ENCODE measurements at regions not wholly inside any gene's neighbourhood (a gene's known extent, or its start where the extent isn't known, plus 50 kb on each side); places are given as distances from the start of the nearest gene placed in this dataset.
"Not testable (repeated sequence)": the region's sequence is repeated elsewhere in the genome, so short reads cannot be mapped to it uniquely, and the experiment has no call there.

DNA sequence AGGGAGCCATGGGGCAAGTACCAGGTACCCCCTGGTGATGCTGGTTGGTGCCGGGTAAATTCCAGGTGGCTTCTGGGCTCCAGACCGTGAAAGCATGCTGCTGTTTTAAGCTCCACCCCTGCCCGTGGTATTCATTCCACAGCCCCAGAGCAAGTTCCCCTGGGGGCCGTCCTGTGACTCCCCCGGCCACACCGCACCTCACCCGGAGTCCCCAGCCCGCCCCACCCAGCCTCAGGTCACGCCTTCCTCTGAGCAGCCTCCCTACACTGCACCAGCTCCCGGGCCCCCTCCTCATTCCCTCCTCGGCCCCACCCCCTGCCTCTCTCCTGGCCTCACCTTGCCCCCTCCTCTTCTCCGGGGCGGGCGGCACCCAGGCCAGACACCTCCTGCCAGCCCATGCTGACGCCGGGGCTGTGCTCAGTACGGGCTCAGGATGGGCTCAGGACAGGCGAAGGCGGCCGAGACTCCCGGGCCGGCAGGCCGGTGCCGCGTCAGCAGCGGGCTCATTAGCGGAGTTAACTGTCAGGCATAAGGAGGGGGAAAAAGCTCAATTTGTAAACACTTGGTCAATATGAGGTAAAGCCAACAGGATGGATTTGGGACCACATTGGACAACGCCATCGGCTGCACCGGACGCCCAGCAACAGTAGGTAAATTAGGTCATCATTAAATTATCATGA lies 127.4 kb downstream of the FAM53A start:
- no peaks in the 10 kb centered on the region for H3K27me3 ChIP-seq (ENCODE audit: control insufficient read depth, insufficient read depth)
- intact Hi-C loops (cut with DNase I) = no loop called here

DNA sequence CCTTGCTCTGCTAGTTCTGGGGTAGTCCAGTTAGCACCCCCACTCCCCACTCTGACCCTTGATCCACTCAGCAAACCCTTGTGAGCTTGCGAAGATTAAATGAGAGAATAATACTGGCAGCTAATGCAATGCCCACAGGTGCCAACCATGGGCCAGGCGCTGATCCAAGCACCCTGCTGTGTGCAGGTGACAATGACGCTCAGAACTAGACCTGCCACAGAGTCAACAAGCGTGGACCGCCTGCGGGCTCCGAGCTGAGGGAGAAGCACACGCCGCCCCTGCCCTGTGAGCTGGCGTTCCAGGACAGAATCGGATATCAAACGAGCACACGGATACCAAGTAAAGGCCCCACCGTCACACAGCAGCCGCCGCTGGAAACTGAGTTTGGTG lies 129.2 kb downstream of the FAM53A start:
- no peak for ATAC-seq
- H3K27me3 ChIP-seq (ENCODE audit: control insufficient read depth, insufficient read depth) = no peaks in the 10 kb centered on the region
- H3K4me3 ChIP-seq (ENCODE audit: low read length) = no peak overlapping the region
- H3K4me1 ChIP-seq (ENCODE audit: control insufficient read depth, insufficient read depth, low read length) = no peaks in the 10 kb centered on the region
- DNase-seq = no peak
- intact Hi-C loops (cut with DNase I) = no loop called here
- H3K27ac ChIP-seq (ENCODE audit: low read length) = no peak overlapping the region
- 84% methylated on average over 16 of the region's 16 CpGs for WGBS
- no peaks in the 10 kb centered on the region for H3K9me3 ChIP-seq (ENCODE audit: control insufficient read depth, low read length)

More for the DNA sequence above, 127.4 kb downstream of the FAM53A start:
- WGBS = 26% methylated on average over 31 of the region's 31 CpGs
- Histone ChIP-seq H3K27ac (ENCODE audit: low read length) (no peak overlapping the region), H3K4me3 (ENCODE audit: low read length) (no peak overlapping the region), H3K4me1 (ENCODE audit: control insufficient read depth, insufficient read depth, low read length) (no peaks in the 10 kb centered on the region), H3K9me3 (ENCODE audit: control insufficient read depth, low read length) (no peaks in the 10 kb centered on the region)
- no peak for DNase-seq
- no peak for ATAC-seq

DNA sequence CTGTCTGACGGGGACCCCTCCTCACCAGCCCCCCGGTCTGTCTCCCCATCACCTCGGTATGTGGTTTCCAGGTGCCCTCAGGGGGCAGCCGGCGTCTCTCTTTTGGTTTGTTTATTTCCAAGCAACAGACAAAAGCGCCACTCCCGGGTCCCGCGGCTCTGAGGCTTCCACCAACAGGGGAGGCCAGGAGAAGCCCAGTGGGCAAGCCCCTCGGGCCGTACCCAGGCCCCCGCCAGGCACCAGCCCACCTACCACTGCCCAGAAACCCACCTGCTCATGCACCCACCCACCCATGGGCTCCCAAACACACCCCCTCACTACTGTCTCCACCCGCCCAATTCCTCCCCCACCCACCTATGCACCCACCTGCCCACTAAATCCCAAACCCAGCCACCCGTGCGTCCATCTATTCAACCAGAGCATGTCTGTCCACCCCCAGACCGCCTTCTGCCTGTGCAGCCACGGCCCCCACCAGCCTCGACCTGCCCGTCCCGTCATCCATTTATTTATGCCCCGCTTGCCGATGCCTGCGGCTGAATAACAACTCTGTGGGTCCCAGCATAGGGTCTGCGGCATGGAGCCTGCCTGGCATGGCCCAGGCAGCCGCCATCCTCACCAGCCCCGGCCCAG lies 129.8 kb downstream of the FAM53A start:
- H3K27me3 ChIP-seq (ENCODE audit: control insufficient read depth, insufficient read depth) = no peaks in the 10 kb centered on the region

DNA sequence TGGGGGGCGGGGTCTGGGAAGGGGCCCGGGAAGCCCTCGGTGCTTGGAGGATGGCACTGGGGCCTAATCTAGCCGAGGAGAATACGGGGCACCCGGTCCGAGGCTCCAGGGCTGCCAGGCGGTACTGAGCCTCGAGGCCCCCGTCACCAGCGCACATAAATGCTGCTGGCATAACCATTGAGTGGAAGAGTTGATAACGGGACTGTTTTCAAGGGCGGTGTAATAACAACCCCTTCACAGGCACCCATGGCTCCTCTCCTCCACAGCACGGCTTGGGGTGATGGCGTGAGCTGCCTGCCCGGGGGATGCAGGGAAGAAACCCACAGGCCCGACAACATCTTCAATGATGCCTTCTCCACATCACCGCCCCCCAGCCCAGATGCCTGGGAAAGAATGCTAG lies 130.7 kb downstream of the FAM53A start:
- H3K9me3 ChIP-seq (ENCODE audit: control insufficient read depth, low read length) = no peaks in the 10 kb centered on the region
- H3K4me1 ChIP-seq (ENCODE audit: control insufficient read depth, insufficient read depth, low read length) = no peaks in the 10 kb centered on the region
- WGBS = 80% methylated on average over 18 of the region's 18 CpGs
- DNase-seq (no peak), ATAC-seq (no peak)
- intact Hi-C loops (cut with DNase I) = no loop called here
- H3K27ac ChIP-seq (ENCODE audit: low read length) = no peak overlapping the region
- H3K27me3 ChIP-seq (ENCODE audit: control insufficient read depth, insufficient read depth) = no peaks in the 10 kb centered on the region
- H3K4me3 ChIP-seq (ENCODE audit: low read length) = no peak overlapping the region

More for the DNA sequence above, 129.8 kb downstream of the FAM53A start:
- ATAC-seq = no peak
- no peak overlapping the region for H3K4me3 ChIP-seq (ENCODE audit: low read length)
- 82% methylated on average over 26 of the region's 26 CpGs for WGBS
- no peak overlapping the region for H3K27ac ChIP-seq (ENCODE audit: low read length)
- no peaks in the 10 kb centered on the region for H3K9me3 ChIP-seq (ENCODE audit: control insufficient read depth, low read length)
- intact Hi-C loops (cut with DNase I) = no loop called here
- no peak for DNase-seq
- H3K4me1 ChIP-seq (ENCODE audit: control insufficient read depth, insufficient read depth, low read length) = no peaks in the 10 kb centered on the region

DNA sequence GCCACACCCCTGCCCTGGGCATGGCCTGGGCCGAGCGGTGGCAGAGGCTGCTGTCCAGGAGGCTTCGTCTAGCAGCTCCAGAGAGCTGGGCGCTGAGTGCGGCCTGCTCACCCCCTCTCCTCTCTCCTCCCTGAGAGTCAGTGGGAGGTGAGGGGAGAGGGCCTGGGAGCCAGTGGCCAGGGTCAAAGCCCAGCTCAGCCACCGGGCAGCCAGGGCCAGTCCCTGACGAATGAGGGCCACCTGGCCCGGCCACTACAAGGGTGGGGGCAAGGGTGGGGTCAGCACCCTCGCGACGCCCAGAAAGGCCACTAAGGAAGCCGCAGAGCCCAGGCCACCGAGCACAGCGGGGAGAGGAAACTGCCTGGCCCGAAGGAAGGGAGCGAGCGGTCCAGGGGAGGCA lies 131.7 kb downstream of the FAM53A start:
- Histone ChIP-seq H3K27ac (ENCODE audit: low read length) (no peak overlapping the region), H3K4me1 (ENCODE audit: control insufficient read depth, insufficient read depth, low read length) (no peaks in the 10 kb centered on the region), H3K27me3 (ENCODE audit: control insufficient read depth, insufficient read depth) (no peaks in the 10 kb centered on the region), H3K4me3 (ENCODE audit: low read length) (no peak overlapping the region), H3K9me3 (ENCODE audit: control insufficient read depth, low read length) (no peaks in the 10 kb centered on the region)
- intact Hi-C loops (cut with DNase I) = no loop called here
- DNase-seq = peak in 1 of 3 donors; percentile 39
- no peak for ATAC-seq
- 73% methylated on average over 17 of the region's 17 CpGs for WGBS

DNA sequence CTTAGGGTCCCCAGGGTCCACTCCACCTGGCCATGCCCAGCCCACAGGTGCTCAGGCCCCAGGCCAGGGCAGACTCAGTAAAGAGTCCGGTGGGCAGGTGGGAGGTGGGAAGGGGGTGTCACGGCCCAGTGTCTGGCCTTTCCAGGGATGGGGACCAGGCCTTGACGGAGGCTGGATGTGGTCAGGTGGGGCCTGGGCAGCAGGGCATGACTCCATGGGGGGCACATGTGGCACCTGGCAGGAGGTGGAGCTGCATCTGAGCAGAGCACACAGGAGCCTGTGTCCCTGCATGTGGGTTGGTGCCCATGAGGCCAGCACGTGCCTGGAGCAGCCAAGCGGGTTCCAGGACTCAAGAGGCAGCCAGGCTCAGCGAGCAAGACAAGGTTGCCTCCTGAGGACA lies 132.9 kb downstream of the FAM53A start:
- no peaks in the 10 kb centered on the region for H3K4me1 ChIP-seq (ENCODE audit: control insufficient read depth, insufficient read depth, low read length)
- WGBS = 92% methylated on average over 6 of the region's 6 CpGs
- ATAC-seq (no peak), DNase-seq (peak in 2 of 3 donors; percentile 27 to 30)
- intact Hi-C loops (cut with DNase I) = no loop called here
- H3K27me3 ChIP-seq (ENCODE audit: control insufficient read depth, insufficient read depth) = no peaks in the 10 kb centered on the region
- no peak overlapping the region for H3K4me3 ChIP-seq (ENCODE audit: low read length)
- H3K9me3 ChIP-seq (ENCODE audit: control insufficient read depth, low read length) = no peaks in the 10 kb centered on the region
- H3K27ac ChIP-seq (ENCODE audit: low read length) = no peak overlapping the region

DNA sequence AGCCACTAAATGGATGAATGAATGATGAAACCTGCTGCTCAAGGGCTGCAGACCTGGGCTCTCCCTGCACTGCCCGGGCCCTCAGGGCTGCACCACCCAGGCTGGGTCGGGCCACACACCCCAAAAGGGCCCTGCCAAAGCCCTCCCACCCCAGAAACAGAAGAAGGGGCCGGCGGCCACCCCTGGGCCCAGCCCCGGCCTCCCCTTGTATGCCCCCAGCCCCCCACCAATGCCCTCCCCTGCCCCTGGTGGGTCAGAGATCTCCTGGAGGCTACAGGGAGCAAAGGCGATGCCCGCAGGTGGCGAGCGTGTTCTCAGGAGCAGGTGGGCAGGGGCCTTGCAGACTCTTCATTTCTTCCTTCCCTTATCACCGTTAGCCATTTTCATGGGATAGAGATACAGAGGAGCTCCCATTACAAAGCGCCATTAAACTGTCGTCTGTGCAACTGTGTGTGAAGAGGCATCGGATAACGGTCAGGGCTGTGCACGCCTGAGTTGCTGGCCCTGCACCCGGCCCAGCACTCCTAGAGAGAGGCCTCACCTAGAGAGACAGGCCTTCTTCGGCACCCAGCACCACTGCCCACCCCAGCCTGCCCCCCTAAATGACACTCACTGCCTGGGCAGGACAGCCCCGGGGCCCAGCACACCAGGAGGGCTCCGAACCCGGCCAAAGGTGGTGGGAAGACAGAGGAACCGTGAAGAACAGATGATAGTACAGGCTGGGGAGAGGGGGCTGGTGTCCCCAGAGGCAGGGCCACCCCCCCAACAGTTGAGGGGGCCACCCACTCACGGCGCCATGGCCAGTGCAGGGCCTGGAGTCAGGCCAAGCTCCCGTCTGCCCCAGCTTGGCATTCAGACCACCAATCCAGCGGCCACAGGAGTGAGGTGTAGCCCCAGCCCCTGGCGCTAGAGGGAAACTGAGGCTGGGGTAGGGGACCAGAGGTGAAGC lies 133.7 kb downstream of the FAM53A start:
- intact Hi-C loops (cut with DNase I) = no loop called here
- peak; percentile 17 to 46 (median 30) for DNase-seq

DNA sequence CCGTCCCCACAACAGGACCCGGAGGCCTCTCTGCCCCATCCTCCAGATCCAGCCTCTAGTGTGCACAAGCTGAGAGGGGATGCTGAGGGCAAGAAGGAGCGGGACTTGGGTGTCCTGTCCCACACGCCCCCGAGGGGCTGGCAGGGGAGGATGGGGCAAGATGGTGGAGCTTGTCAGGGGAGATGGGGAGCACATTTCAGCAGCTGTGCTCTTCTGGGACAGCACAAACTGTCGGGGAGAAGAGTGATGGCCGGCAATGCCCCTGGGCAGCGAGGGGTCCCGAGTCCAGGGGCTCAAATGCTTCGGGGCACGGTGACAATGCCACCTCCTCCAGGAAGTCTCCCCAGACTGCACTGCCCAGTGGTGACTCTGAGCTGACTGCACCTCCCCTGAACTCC lies 134.5 kb downstream of the FAM53A start:
- Histone ChIP-seq H3K4me1 (ENCODE audit: control insufficient read depth, insufficient read depth, low read length) (no peaks in the 10 kb centered on the region), H3K4me3 (ENCODE audit: low read length) (no peak overlapping the region), H3K27me3 (ENCODE audit: control insufficient read depth, insufficient read depth) (no peaks in the 10 kb centered on the region), H3K27ac (ENCODE audit: low read length) (no peak overlapping the region), H3K9me3 (ENCODE audit: control insufficient read depth, low read length) (no peaks in the 10 kb centered on the region)
- peak; percentile 12 to 37 (median 30) for DNase-seq
- intact Hi-C loops (cut with DNase I) = no loop called here
- no peak for ATAC-seq
- 83% methylated on average over 11 of the region's 11 CpGs for WGBS

More for the DNA sequence above, 133.7 kb downstream of the FAM53A start:
- no peak overlapping the region for H3K4me3 ChIP-seq (ENCODE audit: low read length)
- 76% methylated on average over 26 of the region's 26 CpGs for WGBS
- no peak overlapping the region for H3K27ac ChIP-seq (ENCODE audit: low read length)
- no peaks in the 10 kb centered on the region for H3K4me1 ChIP-seq (ENCODE audit: control insufficient read depth, insufficient read depth, low read length)
- H3K9me3 ChIP-seq (ENCODE audit: control insufficient read depth, low read length) = no peaks in the 10 kb centered on the region
- no peaks in the 10 kb centered on the region for H3K27me3 ChIP-seq (ENCODE audit: control insufficient read depth, insufficient read depth)
- ATAC-seq = no peak

DNA sequence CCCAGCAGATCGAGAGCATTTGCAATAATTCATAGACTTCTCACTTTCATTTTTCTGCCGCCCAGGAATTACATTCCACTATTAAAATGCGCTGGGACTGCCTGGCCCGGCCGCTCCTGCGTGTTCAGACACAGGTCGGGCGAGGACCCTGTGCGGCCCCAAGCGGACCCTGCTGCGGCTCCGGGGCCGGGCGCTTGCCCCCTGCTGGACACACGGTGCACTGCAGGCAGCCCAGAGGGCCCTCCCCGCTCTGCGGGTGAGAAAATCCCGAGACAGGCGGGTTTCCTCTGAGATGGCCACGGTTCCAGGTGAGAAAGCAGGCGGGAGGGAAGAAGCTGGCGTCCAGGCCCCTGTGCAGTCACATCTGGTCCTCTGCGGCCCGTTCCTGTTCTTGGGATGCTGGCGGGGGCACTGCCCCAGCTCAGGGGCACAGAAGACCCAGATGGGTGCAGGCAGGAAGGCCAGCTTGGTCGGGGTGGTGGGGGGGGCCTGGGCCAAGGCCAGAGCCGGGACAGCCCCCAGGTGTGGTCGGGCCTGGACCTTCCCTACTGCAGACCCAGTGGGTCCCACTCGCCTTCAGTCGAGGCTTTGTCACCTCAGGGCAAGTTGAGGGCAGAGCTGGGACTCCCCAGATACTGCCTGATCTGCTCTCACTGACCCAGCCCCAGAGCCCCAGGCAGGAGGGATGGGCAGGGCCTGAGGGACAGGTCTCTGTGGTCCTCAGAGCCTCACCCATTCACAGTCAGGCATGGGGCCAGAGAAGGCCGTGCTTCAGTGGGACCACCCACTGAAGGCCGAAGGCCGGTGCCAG lies 135.1 kb downstream of the FAM53A start:
- H3K4me3 ChIP-seq (ENCODE audit: low read length); H3K27me3 ChIP-seq (ENCODE audit: control insufficient read depth, insufficient read depth); H3K4me1 ChIP-seq (ENCODE audit: control insufficient read depth, insufficient read depth, low read length); intact Hi-C loops (cut with DNase I); H3K9me3 ChIP-seq (ENCODE audit: control insufficient read depth, low read length): not testable (repeated sequence)
- DNase-seq (peak; percentile 47 to 85 (median 79)), ATAC-seq (peak; percentile 73 to 79)
- 16% methylated on average over 33 of the region's 33 CpGs for WGBS
- peak overlapping the region; percentile 25 for H3K27ac ChIP-seq (ENCODE audit: low read length)

Measured in right cardiac atrium (tissue), 5 donors.